ENCODE measurements at regions not wholly inside any gene's neighbourhood (a gene's known extent, or its start where the extent isn't known, plus 50 kb on each side); places are given as distances from the start of the nearest gene placed in this dataset.

- no peaks in the 10 kb centered on the region for H3K36me3 ChIP-seq (replicated peaks in 1 of 2; ENCODE audit: control extremely low read depth in 1 of 2, control insufficient read depth in 1 of 2, extremely low read depth in 1 of 2, insufficient read depth in 2 of 2, low read length in 1 of 2)
- Mint-ChIP-seq H3K27me3 (peaks cover under 1% of the 10 kb centered on the region), H3K9me3 (ENCODE audit: insufficient read depth) (peaks cover 4% of the 10 kb centered on the region), H3K27ac (no peak overlapping the region), H3K4me1 (no peaks in the 10 kb centered on the region), H3K4me3 (no peak overlapping the region)
- H3K79me2 ChIP-seq (ENCODE audit: control insufficient read depth, insufficient read depth, low read length): no peaks in the 10 kb centered on the region
- WGBS (ENCODE audit: insufficient coverage): 95% methylated on average over 3 of the region's 5 CpGs
- no peak overlapping the region for H2AFZ ChIP-seq (ENCODE audit: insufficient read depth, low read depth, low read length, poor library complexity, severe bottlenecking)
- H3K4me3 ChIP-seq (ENCODE audit: control extremely low read depth in 1 of 5, extremely low read depth in 1 of 5, insufficient read depth in 1 of 5, low read depth in 2 of 5, low read length in 4 of 5): no peak overlapping the region
- intact Hi-C loops (cut with micrococcal nuclease): no loop called here
- no peak for ATAC-seq (ENCODE audit: low read depth)
- no peaks in the 10 kb centered on the region for H3K27me3 ChIP-seq (replicated peaks in 1 of 4; ENCODE audit: control extremely low read depth in 1 of 4, control insufficient read depth in 3 of 4, insufficient read depth in 4 of 4, low read length in 3 of 4)
- no peaks in the 10 kb centered on the region for H3K4me1 ChIP-seq (ENCODE audit: control insufficient read depth in 2 of 2, insufficient read depth in 2 of 2, low read length in 2 of 2)
- H3K9me3 ChIP-seq (ENCODE audit: control extremely low read depth in 1 of 3, control insufficient read depth in 2 of 3, insufficient read depth in 1 of 3, low read length in 2 of 3): no peaks in the 10 kb centered on the region
- H3K4me2 ChIP-seq (replicated peaks; ENCODE audit: low read depth, low read length, poor library complexity, severe bottlenecking): no peak overlapping the region
- no peak overlapping the region for H3K27ac ChIP-seq (ENCODE audit: low read length in 2 of 2)
- POLR2A ChIA-PET: no interaction called here
- H4K20me1 ChIP-seq (ENCODE audit: control insufficient read depth, insufficient read depth, low read length, poor library complexity, severe bottlenecking): no peaks in the 10 kb centered on the region
- CTCF ChIA-PET: no interaction called here
- H3K9ac ChIP-seq (ENCODE audit: low read length): no peak overlapping the region
- TF ChIP-seq, protein P1, sequence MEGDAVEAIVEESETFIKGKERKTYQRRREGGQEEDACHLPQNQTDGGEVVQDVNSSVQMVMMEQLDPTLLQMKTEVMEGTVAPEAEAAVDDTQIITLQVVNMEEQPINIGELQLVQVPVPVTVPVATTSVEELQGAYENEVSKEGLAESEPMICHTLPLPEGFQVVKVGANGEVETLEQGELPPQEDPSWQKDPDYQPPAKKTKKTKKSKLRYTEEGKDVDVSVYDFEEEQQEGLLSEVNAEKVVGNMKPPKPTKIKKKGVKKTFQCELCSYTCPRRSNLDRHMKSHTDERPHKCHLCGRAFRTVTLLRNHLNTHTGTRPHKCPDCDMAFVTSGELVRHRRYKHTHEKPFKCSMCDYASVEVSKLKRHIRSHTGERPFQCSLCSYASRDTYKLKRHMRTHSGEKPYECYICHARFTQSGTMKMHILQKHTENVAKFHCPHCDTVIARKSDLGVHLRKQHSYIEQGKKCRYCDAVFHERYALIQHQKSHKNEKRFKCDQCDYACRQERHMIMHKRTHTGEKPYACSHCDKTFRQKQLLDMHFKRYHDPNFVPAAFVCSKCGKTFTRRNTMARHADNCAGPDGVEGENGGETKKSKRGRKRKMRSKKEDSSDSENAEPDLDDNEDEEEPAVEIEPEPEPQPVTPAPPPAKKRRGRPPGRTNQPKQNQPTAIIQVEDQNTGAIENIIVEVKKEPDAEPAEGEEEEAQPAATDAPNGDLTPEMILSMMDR (IDR thresholded peaks at IDR 0.05): no peak
- TF ChIP-seq EZH2 (IDR thresholded peaks at IDR 0.05; ENCODE audit: borderline replicate concordance, insufficient read depth, low read depth, low read length, poor library complexity, severe bottlenecking): no peak
- DNase-seq: no peak
Observed at GRCh38 chr9:108512426-108513173, 343.2 kb downstream of the ACTL7B start.

GRCh38 chr9:108511307-108511706 is 344.5 kb downstream of the ACTL7B start:
- 88% methylated on average over 4 of the region's 5 CpGs for WGBS (ENCODE audit: insufficient coverage)

More at GRCh38 chr9:108511307-108511706, 344.5 kb downstream of the ACTL7B start:
- ATAC-seq (ENCODE audit: low read depth): no peak
- POLR2A ChIA-PET: no interaction called here
- no peaks in the 10 kb centered on the region for H3K36me3 ChIP-seq (replicated peaks in 1 of 2; ENCODE audit: control extremely low read depth in 1 of 2, control insufficient read depth in 1 of 2, extremely low read depth in 1 of 2, insufficient read depth in 2 of 2, low read length in 1 of 2)
- no peak for TF ChIP-seq EZH2 (IDR thresholded peaks at IDR 0.05; ENCODE audit: borderline replicate concordance, insufficient read depth, low read depth, low read length, poor library complexity, severe bottlenecking)
- TF ChIP-seq, protein P1 (IDR thresholded peaks at IDR 0.05): no peak
- H3K9me3 Mint-ChIP-seq (ENCODE audit: insufficient read depth): peaks cover 4% of the 10 kb centered on the region
- H3K27me3 Mint-ChIP-seq: no peaks in the 10 kb centered on the region
- no peaks in the 10 kb centered on the region for H3K4me1 Mint-ChIP-seq
- no peak overlapping the region for H3K9ac ChIP-seq (ENCODE audit: low read length)
- no peaks in the 10 kb centered on the region for H3K9me3 ChIP-seq (ENCODE audit: control extremely low read depth in 1 of 3, control insufficient read depth in 2 of 3, insufficient read depth in 1 of 3, low read length in 2 of 3)
- H3K4me3 ChIP-seq (ENCODE audit: control extremely low read depth in 1 of 5, extremely low read depth in 1 of 5, insufficient read depth in 1 of 5, low read depth in 2 of 5, low read length in 4 of 5): no peak overlapping the region
- H3K4me3 Mint-ChIP-seq: no peak overlapping the region
- H3K27me3 ChIP-seq (replicated peaks in 1 of 4; ENCODE audit: control extremely low read depth in 1 of 4, control insufficient read depth in 3 of 4, insufficient read depth in 4 of 4, low read length in 3 of 4): no peaks in the 10 kb centered on the region
- intact Hi-C loops (cut with micrococcal nuclease): no loop called here
- H3K27ac ChIP-seq (ENCODE audit: low read length in 2 of 2): no peak overlapping the region
- DNase-seq: no peak
- H3K79me2 ChIP-seq (ENCODE audit: control insufficient read depth, insufficient read depth, low read length): no peaks in the 10 kb centered on the region
- no peaks in the 10 kb centered on the region for H4K20me1 ChIP-seq (ENCODE audit: control insufficient read depth, insufficient read depth, low read length, poor library complexity, severe bottlenecking)
- H3K27ac Mint-ChIP-seq: no peak overlapping the region
- H3K4me1 ChIP-seq (ENCODE audit: control insufficient read depth in 2 of 2, insufficient read depth in 2 of 2, low read length in 2 of 2): no peaks in the 10 kb centered on the region
- CTCF ChIA-PET: no interaction called here
- no peak overlapping the region for H2AFZ ChIP-seq (ENCODE audit: insufficient read depth, low read depth, low read length, poor library complexity, severe bottlenecking)
- no peak overlapping the region for H3K4me2 ChIP-seq (replicated peaks; ENCODE audit: low read depth, low read length, poor library complexity, severe bottlenecking)

Data from B cell (primary cell).